Thymus (tissue), 11 donors: ENCODE measurements at regions not wholly inside any gene's neighbourhood (a gene's known extent, or its start where the extent isn't known, plus 50 kb on each side); places are given as distances from the start of the nearest gene placed in this dataset.
A peak's percentile ranks its signal among the peaks of the same experiment; 100 is the strongest.

Experiments used
- DNase-seq, 9 donors: peaks; one replicate each; pipeline ENCODE4 v3.0.0-alpha.2; 2013; ENCODE audit warnings: low spot score in 9 of 9, low read depth in 6 of 9, missing footprints in 1 of 9
- H3K27ac ChIP-seq, 2 donors: one replicate each; pipeline ENCODE4 v1.5.1; 2013; ENCODE audit warnings: control low read depth in 1 of 2, low read depth in 1 of 2, low read length in 1 of 2, mild to moderate bottlenecking in 1 of 2, moderate library complexity in 1 of 2
- H3K27me3 ChIP-seq, 2 donors: one replicate each; pipeline ENCODE4 v1.5.1; 2013; ENCODE audit warnings: low read length in 1 of 2; ENCODE audit not compliant: control insufficient read depth in 2 of 2, insufficient read depth in 1 of 2
- H3K36me3 ChIP-seq, 2 donors: one replicate each; pipeline ENCODE4 v1.5.1; 2013; ENCODE audit warnings: low read length in 1 of 2, mild to moderate bottlenecking in 1 of 2, moderate library complexity in 1 of 2; ENCODE audit not compliant: control insufficient read depth in 2 of 2, insufficient read depth in 2 of 2
- H3K4me1 ChIP-seq, 2 donors: one replicate each; pipeline ENCODE4 v1.5.1; 2013; ENCODE audit warnings: low read length in 2 of 2; ENCODE audit not compliant: control insufficient read depth in 2 of 2, insufficient read depth in 2 of 2
- H3K4me3 ChIP-seq, 2 donors: one replicate each; pipeline ENCODE4 v1.5.1; 2013; ENCODE audit warnings: low read length in 2 of 2, control low read depth in 1 of 2, mild to moderate bottlenecking in 1 of 2
- H3K9me3 ChIP-seq, 2 donors: one replicate each; pipeline ENCODE4 v1.5.1; 2013; ENCODE audit warnings: low read length in 1 of 2, mild to moderate bottlenecking in 1 of 2; ENCODE audit not compliant: control insufficient read depth in 2 of 2, insufficient read depth in 1 of 2
- WGBS: extraction: QIAGEN DNeasy Blood & Tissue Kit; methylation state at CpG from one replicate; pipeline ENCODE4 v1.1.7; 2013; 5-methylcytosine and 5-hydroxymethylcytosine counted together
- donor health status: healthy.

DNA sequence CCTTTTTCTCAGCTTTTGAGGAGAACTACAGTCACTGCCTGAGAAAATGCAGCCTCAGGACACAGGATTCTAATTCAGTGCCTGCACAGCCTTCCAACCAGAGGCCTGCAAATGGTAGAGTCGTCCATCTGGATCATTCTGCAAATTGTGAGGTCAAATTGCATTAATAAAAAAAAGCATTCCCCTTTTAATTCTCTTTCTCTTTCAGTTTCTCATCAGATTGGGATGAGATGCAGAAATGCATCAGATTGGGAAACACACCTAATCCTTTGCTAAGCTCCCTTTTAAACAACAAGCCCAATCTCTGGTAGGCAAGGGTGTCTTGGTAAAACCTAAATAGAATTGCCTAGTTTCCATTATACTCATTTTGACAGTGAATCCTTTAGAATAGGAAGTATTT lies 838.8 kb downstream of the MAFB start:
- no peak for DNase-seq
- Histone ChIP-seq H3K4me1 (no peaks in the 10 kb centered on the region), H3K4me3 (no peak overlapping the region), H3K27me3 (no peaks in the 10 kb centered on the region), H3K9me3 (no peaks in the 10 kb centered on the region), H3K36me3 (no peaks in the 10 kb centered on the region), H3K27ac (no peak overlapping the region)
- 70% methylated on average over 1 of the region's 1 CpG for WGBS

DNA sequence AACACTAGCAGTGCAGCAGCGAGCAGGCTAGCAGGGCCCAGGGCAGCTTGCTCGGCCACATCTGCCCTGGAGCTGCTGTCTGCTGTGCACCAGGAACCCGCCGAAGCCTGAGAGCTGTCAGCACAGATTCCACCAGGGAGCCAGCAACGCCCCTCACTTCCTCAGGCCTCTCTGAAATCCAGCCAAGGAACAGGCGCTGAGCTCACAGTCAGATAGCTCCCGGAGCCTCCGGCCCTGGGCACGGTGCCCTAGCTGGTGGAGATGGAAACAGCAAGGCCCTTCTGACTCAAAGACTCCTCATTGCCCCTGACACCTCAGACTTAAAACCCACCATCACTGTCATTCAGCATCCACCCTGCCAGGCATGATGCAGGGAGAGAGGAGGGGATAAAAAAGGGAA lies 839.4 kb downstream of the MAFB start:
- Histone ChIP-seq H3K4me1 (no peaks in the 10 kb centered on the region), H3K4me3 (no peak overlapping the region), H3K9me3 (no peaks in the 10 kb centered on the region), H3K36me3 (no peaks in the 10 kb centered on the region), H3K27me3 (no peaks in the 10 kb centered on the region), H3K27ac (no peak overlapping the region)
- DNase-seq, result peak in 1 of 9 donors; percentile 2
- 63% methylated on average over 9 of the region's 9 CpGs for whole genome bisulfite sequencing

DNA sequence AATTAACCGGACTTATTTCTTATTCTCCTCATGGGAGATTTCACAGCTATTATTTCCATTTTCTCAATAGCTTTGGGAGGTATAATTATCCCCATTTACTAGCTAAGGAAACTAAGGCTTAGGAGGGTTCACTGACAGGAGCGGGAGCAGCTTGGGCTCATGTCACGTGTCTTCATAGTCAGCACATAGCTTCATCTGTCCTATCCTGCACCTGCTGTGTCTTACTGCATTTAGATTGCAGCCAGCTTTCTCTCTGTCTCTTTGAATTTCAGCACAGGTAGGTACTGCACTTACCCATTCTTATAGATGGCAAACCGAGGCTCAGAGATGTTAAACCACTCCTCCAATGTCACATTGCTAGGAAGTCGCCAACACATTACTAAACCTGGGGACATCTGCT lies 839.9 kb downstream of the MAFB start:
- H3K27ac ChIP-seq, result no peak overlapping the region
- 93% methylated on average over 5 of the region's 5 CpGs for WGBS
- H3K4me1 ChIP-seq, result no peaks in the 10 kb centered on the region
- no peaks in the 10 kb centered on the region for H3K36me3 ChIP-seq
- H3K9me3 ChIP-seq, result no peaks in the 10 kb centered on the region
- no peak for DNase-seq
- no peaks in the 10 kb centered on the region for H3K27me3 ChIP-seq
- H3K4me3 ChIP-seq, result no peak overlapping the region

DNA sequence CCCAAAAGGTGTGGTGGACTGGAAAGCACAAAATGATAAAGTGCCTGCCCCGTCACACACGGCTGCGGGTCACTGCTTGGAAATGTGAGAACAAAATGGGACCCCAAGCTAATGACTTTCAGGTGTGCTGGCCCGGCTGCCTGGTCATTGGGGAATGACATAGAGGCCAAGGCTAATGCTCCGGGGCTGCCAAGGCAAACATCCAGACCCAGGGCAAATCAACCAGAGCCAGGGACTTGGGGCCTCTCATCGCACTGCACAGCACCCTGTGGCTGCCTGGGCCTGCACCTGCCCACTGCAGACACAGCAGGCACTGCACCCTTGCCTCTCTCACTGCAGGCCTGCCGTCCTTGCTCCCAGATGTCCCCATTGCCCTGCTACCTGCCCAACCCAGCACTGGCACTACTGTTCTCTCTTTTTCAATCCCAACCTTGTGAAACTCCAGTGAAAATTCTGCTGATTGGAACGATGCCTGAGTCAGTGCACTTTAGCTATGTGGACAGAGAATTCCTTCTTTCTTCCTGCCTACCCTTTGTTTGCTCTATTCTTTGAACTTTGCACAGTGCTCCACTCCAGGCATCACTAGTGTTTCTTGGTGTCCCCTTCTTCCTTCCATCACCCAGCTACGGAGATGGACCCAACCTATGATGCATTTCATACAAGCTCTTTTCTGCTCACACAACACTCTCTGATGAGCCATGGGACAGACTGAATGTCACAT lies 849.5 kb downstream of the MAFB start:
- no peak overlapping the region for H3K4me3 ChIP-seq
- H3K36me3 ChIP-seq, result no peaks in the 10 kb centered on the region
- H3K4me1 ChIP-seq, result no peaks in the 10 kb centered on the region
- H3K27me3 ChIP-seq, result no peaks in the 10 kb centered on the region
- WGBS, result 90% methylated on average over 9 of the region's 9 CpGs
- no peak overlapping the region for H3K27ac ChIP-seq
- DNase-seq, result no peak
- no peaks in the 10 kb centered on the region for H3K9me3 ChIP-seq

DNA sequence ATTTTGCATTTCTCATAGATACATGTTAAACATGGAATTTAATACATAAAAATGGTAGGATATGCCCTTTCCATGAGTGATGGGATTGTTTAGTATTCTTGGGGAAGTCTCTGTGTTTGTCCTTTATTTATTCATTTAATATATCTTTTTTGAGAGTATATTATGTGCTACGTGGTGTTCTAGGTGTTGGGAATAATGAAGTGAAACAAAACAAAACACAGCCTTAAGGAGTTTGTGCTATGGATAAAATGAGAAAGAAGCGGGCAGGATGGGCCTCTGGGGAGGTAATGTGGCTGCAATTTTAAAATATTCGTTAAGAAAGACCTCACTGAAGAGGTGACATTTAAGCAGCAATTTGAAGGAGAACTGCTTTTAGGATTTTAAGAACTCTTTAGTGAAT lies 851.5 kb downstream of the MAFB start:
- no peak overlapping the region for H3K4me3 ChIP-seq
- H3K9me3 ChIP-seq, result no peaks in the 10 kb centered on the region
- no peaks in the 10 kb centered on the region for H3K4me1 ChIP-seq
- 89% methylated on average over 3 of the region's 3 CpGs for WGBS
- H3K27ac ChIP-seq, result no peak overlapping the region
- H3K27me3 ChIP-seq, result no peaks in the 10 kb centered on the region
- no peaks in the 10 kb centered on the region for H3K36me3 ChIP-seq
- DNase-seq, result no peak

DNA sequence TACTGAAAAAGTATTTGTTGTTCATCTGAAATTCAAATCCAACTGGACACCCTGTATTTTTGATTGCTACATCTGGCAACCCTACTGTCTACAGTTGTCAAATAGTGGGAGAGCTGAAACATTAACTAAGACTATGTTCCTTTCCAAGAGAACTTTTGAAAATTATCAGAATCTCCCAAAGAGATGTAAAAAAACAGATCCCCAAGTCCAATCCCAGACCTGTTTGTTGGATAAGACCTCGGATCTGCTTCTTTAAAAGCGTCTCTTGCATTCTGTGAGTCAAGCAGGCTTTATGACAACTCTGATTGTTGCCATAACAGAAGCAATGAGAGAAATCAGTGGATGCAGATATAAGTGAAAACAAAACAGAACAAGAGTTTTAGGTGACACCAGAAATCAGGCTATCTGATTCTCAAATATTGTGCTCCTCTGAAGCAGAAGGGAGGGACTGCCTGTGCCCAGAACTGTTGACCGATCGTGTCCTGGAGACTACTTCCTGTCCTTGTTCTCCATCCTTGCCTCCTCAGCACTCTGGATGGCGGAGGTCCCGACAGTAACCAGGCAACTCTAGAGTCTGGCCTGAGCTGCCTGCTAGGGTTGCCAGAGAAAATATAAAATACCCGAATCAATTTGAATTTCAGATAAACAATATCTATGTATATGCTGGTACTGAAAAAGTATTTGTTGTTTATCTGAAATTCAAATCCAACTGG lies 853.8 kb downstream of the MAFB start:
- no peak overlapping the region for H3K4me3 ChIP-seq
- no peaks in the 10 kb centered on the region for H3K9me3 ChIP-seq
- H3K4me1 ChIP-seq, result no peaks in the 10 kb centered on the region
- H3K27ac ChIP-seq, result no peak overlapping the region
- no peaks in the 10 kb centered on the region for H3K36me3 ChIP-seq
- no peaks in the 10 kb centered on the region for H3K27me3 ChIP-seq
- 76% methylated on average over 7 of the region's 7 CpGs for WGBS
- no peak for DNase-seq

DNA sequence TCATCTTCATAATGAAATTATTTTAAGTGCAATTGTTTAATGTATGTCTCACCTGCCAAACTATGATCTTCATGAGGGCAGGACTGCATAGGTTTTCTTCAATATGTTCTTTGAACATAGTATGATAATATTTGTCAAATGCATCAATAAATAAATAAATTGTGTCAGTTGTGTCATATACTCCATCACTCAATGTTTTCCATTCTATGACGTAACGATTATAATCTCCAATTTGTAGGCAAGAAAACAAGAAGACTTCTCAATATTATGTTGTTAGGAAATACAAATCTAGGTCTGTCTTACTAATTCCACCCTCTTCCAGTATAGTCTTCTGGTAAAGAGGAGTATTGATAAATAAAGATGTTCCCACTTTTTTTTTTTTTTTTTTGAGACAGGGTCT lies 858.1 kb downstream of the MAFB start:
- DNase-seq, result no peak
- 92% methylated on average over 2 of the region's 2 CpGs for WGBS
- Histone ChIP-seq H3K4me1 (no peaks in the 10 kb centered on the region), H3K36me3 (no peaks in the 10 kb centered on the region), H3K4me3 (no peak overlapping the region), H3K27ac (no peak overlapping the region), H3K9me3 (no peaks in the 10 kb centered on the region), H3K27me3 (no peaks in the 10 kb centered on the region)

DNA sequence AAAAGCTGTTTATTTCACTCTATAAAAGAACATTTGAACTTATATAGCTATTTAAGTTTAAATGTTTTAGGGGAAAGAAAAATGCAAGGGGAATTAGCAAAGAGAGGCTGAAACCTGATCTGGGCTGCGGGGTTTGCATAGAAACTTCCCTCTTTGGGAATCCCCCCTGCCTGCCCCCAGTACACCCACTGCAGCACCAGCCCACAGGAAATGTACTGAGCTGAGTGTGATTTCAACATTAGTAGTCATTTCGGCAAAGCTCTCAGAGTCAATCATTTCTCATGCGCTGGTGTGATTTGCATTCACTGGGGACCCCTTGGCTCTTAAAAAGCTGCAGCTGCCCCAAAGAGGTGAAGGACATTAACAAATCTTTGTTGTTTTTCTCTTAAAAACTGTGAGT lies 859.4 kb downstream of the MAFB start:
- no peak overlapping the region for H3K4me3 ChIP-seq
- no peaks in the 10 kb centered on the region for H3K4me1 ChIP-seq
- no peaks in the 10 kb centered on the region for H3K36me3 ChIP-seq
- H3K9me3 ChIP-seq, result no peaks in the 10 kb centered on the region
- no peak overlapping the region for H3K27ac ChIP-seq
- 9% methylated on average over 3 of the region's 3 CpGs for WGBS
- no peak for DNase-seq
- no peaks in the 10 kb centered on the region for H3K27me3 ChIP-seq

DNA sequence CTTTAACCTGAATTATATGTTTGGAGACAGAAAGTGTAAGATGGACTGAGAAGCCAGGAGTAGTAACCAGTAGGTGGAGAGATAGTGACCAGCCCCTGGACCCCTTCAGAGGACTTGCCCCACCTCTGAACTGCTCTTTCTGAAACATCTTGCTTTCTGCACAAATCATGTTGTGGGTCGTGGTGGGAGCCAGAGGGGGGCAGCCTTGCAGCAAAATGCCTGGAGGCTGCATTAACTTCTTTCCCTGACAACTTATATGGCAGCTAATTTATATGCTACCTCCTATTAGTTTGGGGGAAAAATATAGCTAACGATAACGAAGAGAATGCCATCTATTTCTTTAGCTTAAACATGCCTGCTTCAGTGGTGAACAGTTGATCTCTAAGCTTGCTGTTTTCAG lies 859.8 kb downstream of the MAFB start:
- H3K36me3 ChIP-seq, result no peaks in the 10 kb centered on the region
- no peak for DNase-seq
- no peaks in the 10 kb centered on the region for H3K4me1 ChIP-seq
- no peak overlapping the region for H3K4me3 ChIP-seq
- H3K27me3 ChIP-seq, result no peaks in the 10 kb centered on the region
- no peaks in the 10 kb centered on the region for H3K9me3 ChIP-seq
- WGBS, result 31% methylated on average over 3 of the region's 3 CpGs
- no peak overlapping the region for H3K27ac ChIP-seq
